NCI-H1105 treated with DMSO at 0.1 percent for 48 hours (cell line): ENCODE measurements at regions not wholly inside any gene's neighbourhood (a gene's known extent, or its start where the extent isn't known, plus 50 kb on each side); places are given as distances from the start of the nearest gene placed in this dataset.
A peak's percentile ranks its signal among the peaks of the same experiment; 100 is the strongest.
"Not testable (repeated sequence)": the region's sequence is repeated elsewhere in the genome, so short reads cannot be mapped to it uniquely, and the experiment has no call there.

Experiments used
- DNase-seq: peaks from one replicate; lab custom pipeline; 2025; lab: John Stamatoyannopoulos, UW

GRCh38 chr1:146715054-146715453 lies 223.1 kb upstream of the NBPF12 start:
- DNase-seq = not testable (repeated sequence)

DNA sequence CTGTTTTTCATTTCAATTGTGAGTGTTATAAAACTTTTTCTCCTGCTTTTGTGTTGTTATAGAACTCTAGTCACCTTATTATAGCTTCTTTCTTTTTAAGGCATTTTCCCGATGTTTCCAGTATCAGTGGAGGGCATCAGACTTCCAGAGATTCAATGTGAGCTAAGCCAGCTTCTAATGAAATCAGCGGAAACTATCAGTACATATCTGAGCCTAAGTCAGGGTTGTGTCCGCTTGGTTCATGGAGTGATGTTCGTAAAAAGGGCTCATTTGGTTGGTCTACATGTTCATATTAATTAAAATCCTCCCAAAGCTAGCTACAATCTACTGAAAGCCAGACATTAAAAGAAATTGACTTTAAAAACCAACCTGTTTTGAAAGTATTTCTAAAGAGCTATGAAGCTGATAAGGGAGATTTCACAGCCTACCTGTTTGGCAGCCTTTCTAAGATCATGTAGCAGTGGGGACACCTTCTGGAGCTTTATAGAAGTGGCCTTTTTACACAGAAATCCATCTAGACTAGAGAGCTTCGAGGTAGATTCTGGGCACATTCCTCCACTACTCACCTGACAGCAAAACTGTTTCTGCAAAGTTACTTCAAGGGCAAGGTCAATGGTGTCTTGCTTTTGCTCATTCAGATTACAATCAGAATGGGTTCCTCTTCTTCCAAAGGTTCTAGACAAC lies 227.1 kb upstream of the NBPF12 start:
- DNase-seq = peak; percentile 14

DNA sequence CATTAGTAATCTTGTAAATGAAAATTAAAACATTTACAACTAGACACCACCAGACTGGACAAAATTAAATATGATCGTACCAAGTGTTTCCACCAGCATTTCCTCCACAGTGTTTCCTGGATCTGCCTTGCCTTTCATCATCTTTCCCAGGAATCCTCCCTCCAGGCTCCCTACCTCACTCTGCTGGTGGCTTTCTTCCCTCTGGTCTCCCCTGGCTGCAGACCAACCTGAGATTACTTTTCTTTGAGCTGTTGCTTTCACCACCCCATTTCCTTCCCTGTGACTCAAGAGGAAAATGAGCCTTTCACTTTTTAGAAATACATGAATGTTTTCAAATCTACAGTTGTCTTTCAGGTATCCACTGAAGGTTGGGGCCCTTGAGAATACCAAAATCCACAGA lies 228.8 kb upstream of the NBPF12 start:
- DNase-seq = not testable (repeated sequence)

DNA sequence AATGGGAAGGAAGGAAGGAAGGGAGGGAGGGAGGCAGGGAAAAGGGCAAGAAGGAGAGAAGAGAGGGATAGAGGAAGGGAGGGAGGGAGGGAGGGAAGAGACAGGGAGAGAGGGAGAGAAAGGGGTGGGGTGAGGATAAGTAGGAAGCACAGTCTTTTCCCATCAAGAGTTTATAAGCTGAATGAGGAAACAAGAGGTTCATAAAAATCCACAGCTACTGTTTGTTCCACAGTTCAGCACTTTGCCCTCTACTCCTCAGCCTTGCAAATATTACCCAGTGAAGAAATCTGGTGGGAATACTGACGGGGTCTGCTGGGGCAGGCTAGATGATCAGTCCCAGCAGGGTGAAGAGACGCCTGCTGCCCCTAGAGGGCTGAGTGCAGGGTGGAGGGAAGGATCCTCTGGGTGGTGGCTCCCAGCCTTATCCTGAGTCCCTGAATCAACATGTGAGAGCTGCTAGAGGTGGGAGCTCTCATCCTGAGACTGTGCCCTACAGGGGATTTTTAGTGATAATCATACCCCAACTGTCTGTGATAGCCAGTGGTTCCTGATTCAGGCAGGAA lies 233.9 kb upstream of the NBPF12 start:
- not testable (repeated sequence) for DNase-seq

DNA sequence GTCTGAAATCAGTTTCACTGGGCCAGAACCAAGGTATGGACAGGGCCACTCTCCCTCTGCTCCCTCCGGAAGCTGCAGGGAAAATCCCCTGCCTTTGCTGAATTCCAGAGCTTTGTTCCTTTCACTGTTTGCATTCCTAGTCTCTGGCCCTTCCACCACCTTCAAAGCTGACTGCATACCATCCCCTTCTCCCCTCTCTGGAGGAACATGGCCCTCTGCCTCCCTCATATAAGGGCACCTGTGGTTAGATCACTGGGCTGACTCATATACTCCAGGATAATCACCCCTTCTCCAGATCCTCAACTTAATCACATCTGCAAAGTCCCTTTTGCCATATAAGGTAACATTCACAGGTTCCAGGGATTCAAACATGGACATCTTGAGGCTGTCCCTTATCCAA lies 236.8 kb upstream of the NBPF12 start:
- DNase-seq = not testable (repeated sequence)

GRCh38 chr1:146695388-146695787 lies 242.7 kb upstream of the NBPF12 start:
- not testable (repeated sequence) for DNase-seq

DNA sequence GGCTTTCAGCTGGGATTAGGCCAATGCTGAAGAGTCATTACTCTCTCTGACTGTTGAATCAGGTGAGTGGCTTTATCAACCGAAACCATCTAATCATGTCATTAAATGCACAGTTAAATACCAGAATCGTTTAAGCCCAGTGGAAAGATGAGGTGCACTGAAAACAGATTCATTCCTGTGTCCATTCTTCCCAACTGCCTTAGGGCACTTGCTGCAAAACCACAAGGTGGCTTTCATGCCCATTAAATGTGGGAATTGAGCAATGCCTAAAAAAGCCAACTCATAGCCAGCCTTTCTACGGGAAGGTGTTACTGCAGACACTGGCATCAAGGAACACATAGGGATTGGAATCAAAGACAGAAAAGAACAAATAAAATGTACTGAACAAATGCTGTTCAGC lies 246.3 kb upstream of the NBPF12 start:
- not testable (repeated sequence) for DNase-seq

GRCh38 chr1:146688893-146689292 lies 249.2 kb upstream of the NBPF12 start:
- not testable (repeated sequence) for DNase-seq

GRCh38 chr1:146686777-146687366 lies 251.3 kb upstream of the NBPF12 start:
- DNase-seq = not testable (repeated sequence)

GRCh38 chr1:146683126-146683429 lies 255.0 kb upstream of the NBPF12 start:
- DNase-seq = not testable (repeated sequence)

- not testable (repeated sequence) for DNase-seq
Measured at GRCh38 chr1:146682227-146683125, 255.6 kb upstream of the NBPF12 start.

- not testable (repeated sequence) for DNase-seq
Measured at GRCh38 chr1:146673729-146674299, 264.3 kb upstream of the NBPF12 start.

DNA sequence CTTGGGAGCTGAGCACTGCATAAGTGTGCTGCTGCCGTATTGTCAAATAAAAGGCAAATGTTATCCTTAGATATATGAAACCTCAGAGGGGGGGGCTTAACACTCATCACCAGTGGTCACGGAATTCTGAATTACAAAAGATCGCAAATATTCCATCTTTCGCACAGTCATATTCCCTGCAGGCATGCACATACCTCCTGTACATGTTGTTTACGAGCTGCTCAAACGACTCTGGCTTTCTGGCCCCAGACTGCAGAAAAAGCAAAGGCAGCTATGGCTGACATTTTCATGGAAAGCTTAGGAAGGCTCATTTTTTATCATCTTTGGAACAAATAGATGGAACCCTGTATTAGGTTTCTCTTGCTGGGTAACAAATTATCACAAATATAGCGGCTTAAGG lies 265.5 kb upstream of the NBPF12 start:
- not testable (repeated sequence) for DNase-seq

DNA sequence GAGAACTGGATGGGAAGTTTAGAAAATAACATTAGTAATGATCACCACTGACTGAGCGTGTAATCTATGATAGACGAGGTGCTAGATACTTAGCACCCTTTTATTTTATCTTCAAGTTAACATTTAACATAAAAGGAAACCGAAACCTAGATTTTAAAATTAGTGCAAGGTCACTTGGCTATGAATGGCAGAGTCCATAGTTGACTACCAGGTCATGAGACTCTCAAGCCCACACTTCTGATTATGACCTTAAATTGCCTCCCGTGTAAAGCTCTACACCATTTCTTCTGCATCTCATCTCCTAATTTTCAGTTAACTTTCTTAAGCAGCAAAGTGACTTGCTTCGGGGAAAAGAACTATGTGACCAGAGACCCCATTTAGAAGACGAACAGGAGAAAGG lies 266.5 kb upstream of the NBPF12 start:
- not testable (repeated sequence) for DNase-seq

- DNase-seq = not testable (repeated sequence)
Measured at GRCh38 chr1:146670832-146671566, 267.1 kb upstream of the NBPF12 start.

DNA sequence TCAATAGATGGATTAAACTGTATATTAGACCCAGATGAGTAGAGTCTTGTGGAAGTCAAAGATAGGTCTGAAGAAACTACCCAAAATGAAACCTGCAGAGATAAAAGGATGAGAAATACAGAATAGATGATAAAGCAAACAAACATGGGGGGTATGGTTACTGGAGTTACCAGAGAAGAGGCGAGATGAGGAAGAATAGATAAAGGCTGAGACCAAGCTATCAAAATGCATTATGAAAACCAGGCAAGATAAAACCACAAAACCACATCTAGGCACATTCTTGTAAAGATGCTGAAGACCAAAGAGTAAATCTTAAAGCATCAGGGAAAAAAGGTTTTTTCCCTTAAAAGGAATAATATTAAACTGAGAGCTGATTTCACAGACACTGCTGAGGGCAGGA lies 271.8 kb upstream of the NBPF12 start:
- DNase-seq = not testable (repeated sequence)

DNA sequence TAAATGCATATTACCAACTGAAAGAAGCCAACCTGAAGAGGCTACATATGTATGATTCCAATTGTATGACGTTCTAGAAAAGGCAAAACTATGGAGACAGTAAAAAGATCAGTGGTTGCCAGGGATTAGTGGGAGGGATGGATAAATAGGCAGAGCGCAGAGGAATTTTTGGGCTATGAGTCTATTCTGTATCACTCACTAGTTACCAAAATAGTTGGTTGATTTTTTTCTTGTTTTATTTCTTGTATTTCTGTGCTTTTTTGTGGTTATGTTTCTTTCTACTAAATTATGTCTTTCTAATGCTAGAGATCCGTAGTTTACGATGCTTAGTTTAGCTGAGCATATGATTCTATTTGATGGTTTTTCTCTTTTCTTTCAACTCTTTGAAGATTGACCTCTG lies 277.9 kb upstream of the NBPF12 start:
- not testable (repeated sequence) for DNase-seq

DNA sequence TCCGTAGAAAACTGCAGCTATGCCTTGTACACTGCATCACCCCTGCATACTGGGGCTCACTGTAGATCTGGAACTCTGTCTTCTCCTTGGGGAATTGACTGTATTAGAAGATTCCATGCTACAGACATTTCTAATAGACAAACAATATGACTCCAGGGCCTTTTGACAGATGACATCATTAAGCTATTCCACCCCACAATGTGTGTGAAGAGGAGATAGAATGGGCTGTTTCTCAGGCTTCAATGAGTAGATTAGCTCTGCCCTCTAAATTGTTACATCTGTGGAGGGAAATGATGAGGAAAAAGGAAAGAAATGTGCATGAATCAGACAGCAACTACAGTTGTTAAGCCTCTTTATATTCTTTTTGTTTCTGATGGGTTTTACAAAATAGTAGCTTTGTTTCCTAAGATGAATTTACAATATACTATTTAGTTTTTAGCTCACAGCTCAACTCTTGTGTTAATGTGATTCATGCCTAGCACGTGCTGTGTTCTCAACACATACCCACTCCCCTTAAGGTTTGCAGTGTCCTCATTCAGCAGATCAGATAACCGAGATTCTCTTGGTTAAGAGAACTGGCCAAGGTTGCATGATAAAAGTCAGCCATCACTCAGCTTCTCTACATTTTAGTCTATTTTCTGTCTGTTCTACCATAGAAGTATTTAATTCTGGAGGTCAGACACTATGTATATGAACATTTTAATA lies 281.6 kb upstream of the NBPF12 start:
- not testable (repeated sequence) for DNase-seq

GRCh38 chr1:146654763-146655162 lies 283.4 kb upstream of the NBPF12 start:
- not testable (repeated sequence) for DNase-seq

- DNase-seq = not testable (repeated sequence)
Measured at GRCh38 chr1:146645978-146646604, 292.0 kb upstream of the NBPF12 start.
